Esophagus squamous epithelium (tissue), 4 donors: ENCODE measurements at regions not wholly inside any gene's neighbourhood (a gene's known extent, or its start where the extent isn't known, plus 50 kb on each side); places are given as distances from the start of the nearest gene placed in this dataset.

Experiments
- POLR2A ChIP-seq, 4 donors: fragments of 450-650 bp; IDR thresholded peaks; one replicate each; pipeline ENCODE4 v1.6.1; 2017; ENCODE audit warnings: antibody characterized with exemption in 4 of 4, mild to moderate bottlenecking in 4 of 4, moderate library complexity in 3 of 4
- TF ChIP-seq, protein P1 (sequence below), 6 experiments: fragments of 450-650 bp in 4 of 6; fragments of 200-600 bp in 2 of 6; sonication (generic) in 2 of 6; IDR thresholded peaks; one replicate each; pipeline ENCODE4 v1.5.1; 2016 to 2019; ENCODE audit warnings: antibody characterized with exemption in 6 of 6, mild to moderate bottlenecking in 4 of 6, moderate library complexity in 4 of 6

DNA sequence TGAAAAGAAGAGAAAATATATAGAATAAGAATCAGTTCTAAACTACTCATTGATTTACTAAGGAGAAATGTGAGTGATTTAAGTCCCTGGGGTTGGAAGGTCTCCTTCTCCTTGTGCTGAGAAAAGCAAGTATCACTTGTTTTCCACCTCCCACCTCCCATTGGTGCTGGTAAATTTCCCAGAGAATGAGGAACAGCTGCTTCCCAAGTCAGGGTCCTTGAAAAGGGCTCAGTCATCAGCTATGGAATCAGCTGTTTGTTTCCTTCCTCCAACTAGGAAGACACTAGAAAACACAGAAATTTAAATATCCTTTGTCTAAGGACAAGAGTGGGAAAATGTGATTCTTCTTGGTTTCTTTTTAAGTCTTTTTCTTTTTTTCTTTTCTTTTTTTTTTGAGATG, 131.3 kb upstream of the C1orf21 start:
- TF ChIP-seq, protein P1, sequence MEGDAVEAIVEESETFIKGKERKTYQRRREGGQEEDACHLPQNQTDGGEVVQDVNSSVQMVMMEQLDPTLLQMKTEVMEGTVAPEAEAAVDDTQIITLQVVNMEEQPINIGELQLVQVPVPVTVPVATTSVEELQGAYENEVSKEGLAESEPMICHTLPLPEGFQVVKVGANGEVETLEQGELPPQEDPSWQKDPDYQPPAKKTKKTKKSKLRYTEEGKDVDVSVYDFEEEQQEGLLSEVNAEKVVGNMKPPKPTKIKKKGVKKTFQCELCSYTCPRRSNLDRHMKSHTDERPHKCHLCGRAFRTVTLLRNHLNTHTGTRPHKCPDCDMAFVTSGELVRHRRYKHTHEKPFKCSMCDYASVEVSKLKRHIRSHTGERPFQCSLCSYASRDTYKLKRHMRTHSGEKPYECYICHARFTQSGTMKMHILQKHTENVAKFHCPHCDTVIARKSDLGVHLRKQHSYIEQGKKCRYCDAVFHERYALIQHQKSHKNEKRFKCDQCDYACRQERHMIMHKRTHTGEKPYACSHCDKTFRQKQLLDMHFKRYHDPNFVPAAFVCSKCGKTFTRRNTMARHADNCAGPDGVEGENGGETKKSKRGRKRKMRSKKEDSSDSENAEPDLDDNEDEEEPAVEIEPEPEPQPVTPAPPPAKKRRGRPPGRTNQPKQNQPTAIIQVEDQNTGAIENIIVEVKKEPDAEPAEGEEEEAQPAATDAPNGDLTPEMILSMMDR (IDR thresholded peaks at IDR 0.05): no peak
- no peak for TF ChIP-seq POLR2A (IDR thresholded peaks at IDR 0.05)
